Fibroblast of the aortic adventitia (primary cell): ENCODE measurements at regions not wholly inside any gene's neighbourhood (a gene's known extent, or its start where the extent isn't known, plus 50 kb on each side); places are given as distances from the start of the nearest gene placed in this dataset.

Source experiments
- DNase-seq: peaks from one replicate; pipeline ENCODE4 v3.0.0-alpha.2; 2010; ENCODE audit warnings: low read depth
- H3K4me3 ChIP-seq: 2 replicates; pipeline ENCODE4 v1.5.1; 2011; ENCODE audit warnings: low read depth, mild to moderate bottlenecking, control low read depth, low read length, moderate library complexity
- TF ChIP-seq, protein P1 (sequence below): IDR thresholded peaks from 2 replicates; pipeline ENCODE4 v1.5.1; 2011; ENCODE audit warnings: mild to moderate bottlenecking, low read length, control low read depth, inconsistent platforms; ENCODE audit not compliant: insufficient read depth

GRCh38 chr21:29242201-29242600 lies 56.5 kb upstream of the BACH1 start:
- TF ChIP-seq, protein P1, sequence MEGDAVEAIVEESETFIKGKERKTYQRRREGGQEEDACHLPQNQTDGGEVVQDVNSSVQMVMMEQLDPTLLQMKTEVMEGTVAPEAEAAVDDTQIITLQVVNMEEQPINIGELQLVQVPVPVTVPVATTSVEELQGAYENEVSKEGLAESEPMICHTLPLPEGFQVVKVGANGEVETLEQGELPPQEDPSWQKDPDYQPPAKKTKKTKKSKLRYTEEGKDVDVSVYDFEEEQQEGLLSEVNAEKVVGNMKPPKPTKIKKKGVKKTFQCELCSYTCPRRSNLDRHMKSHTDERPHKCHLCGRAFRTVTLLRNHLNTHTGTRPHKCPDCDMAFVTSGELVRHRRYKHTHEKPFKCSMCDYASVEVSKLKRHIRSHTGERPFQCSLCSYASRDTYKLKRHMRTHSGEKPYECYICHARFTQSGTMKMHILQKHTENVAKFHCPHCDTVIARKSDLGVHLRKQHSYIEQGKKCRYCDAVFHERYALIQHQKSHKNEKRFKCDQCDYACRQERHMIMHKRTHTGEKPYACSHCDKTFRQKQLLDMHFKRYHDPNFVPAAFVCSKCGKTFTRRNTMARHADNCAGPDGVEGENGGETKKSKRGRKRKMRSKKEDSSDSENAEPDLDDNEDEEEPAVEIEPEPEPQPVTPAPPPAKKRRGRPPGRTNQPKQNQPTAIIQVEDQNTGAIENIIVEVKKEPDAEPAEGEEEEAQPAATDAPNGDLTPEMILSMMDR: no peak
- DNase-seq: no peak
- no peak overlapping the region for H3K4me3 ChIP-seq

DNA sequence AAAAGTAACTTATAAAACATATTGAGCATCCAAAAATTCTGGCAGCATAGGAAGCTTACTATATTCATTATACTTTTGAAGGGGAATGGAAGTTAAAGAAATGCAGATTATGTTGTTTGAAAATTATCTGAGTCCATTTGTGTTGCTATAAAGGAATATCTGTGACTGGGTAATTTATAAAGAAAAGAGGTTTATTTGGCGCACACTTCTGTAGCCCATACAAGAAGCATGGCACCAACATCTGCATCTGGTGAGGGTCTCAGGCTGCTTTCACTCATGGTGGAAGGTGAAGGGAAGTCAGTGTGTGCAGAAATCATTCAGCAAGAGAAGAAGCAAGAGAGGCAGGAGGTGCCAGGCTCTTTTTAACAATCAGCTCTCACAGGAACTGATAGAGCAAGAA lies 55.5 kb upstream of the BACH1 start:
- H3K4me3 ChIP-seq: no peak overlapping the region
- no peak for DNase-seq
- TF ChIP-seq, protein P1: no peak

DNA sequence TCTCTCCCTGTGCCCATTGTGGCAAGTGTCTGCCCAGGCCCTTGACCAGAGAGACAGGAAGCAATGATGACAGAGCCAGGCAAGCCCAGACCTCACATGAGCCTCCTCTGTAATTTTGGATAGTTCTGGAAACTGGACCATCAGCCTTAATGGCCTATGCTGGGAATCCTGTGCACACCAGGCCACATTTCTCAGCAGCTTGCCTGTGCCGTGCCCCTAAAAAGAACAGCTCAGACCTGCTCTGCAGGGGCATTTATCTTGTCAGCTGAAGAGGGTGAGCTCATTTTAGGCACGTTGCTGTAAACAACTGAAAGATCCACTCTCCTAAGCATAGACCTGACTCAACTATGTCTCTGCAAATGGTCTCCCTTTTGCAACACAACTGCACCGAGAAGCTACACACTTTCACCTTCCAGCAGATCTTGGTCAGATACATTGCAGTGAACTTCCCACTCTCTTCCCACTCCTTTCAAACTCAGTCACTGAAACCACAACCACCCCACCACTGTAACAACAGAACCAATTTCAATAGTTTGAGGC lies 53.5 kb upstream of the BACH1 start:
- H3K4me3 ChIP-seq: no peak overlapping the region
- TF ChIP-seq, protein P1: no peak
- no peak for DNase-seq

- no peak overlapping the region for H3K4me3 ChIP-seq
- TF ChIP-seq, protein P1: no peak
- DNase-seq: no peak
Measured at GRCh38 chr21:29245863-29246262, 52.9 kb upstream of the BACH1 start.

DNA sequence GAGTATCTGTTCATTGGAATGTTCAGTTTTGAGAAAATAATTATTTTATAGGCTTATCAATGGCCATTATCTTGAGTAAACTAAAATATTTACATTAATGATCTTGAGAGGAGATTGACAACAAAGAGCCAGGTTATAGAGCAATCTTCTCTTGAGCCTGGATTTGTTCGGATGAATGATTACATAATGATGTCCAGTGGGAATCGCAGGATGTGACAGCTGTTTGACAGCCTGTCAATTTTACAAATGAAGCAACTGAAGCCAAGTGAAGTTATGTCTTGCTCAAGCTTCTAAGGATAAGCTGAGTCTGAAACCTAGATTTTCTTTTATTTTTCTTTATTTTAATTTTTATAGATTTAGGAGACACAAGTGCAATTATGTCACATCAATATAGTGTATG lies 52.1 kb upstream of the BACH1 start:
- no peak overlapping the region for H3K4me3 ChIP-seq
- TF ChIP-seq, protein P1: no peak
- no peak for DNase-seq

GRCh38 chr21:29248124-29248523 lies 50.6 kb upstream of the BACH1 start:
- peak; percentile 35 for DNase-seq
- H3K4me3 ChIP-seq: no peak overlapping the region
- TF ChIP-seq, protein P1: no peak
